ENCODE measurements at regions not wholly inside any gene's neighbourhood (a gene's known extent, or its start where the extent isn't known, plus 50 kb on each side); places are given as distances from the start of the nearest gene placed in this dataset. TPM values are rescaled to one million over a fixed set of nuclear protein-coding genes. Genes with fewer than 3 reads are reported as not detected.

GRCh38 chr14:47744155-47744554 lies 68.8 kb upstream of the MDGA2 start:
- Histone ChIP-seq H3K27me3 (replicated peaks; ENCODE audit: insufficient read depth, low read depth, low read length, poor library complexity) (no peaks in the 10 kb centered on the region), H3K27ac (ENCODE audit: low read depth, low read length, poor library complexity, severe bottlenecking) (no peak overlapping the region), H3K4me3 (ENCODE audit: low read depth, low read length, poor library complexity, severe bottlenecking) (no peak overlapping the region), H3K9me3 (ENCODE audit: low read depth, low read length, poor library complexity, severe bottlenecking) (no peaks in the 10 kb centered on the region), H3K4me1 (ENCODE audit: insufficient read depth, low read length, poor library complexity, severe bottlenecking) (no peaks in the 10 kb centered on the region), H3K36me3 (ENCODE audit: insufficient read depth, low read length, poor library complexity, severe bottlenecking) (no peaks in the 10 kb centered on the region)
- POLR2A ChIA-PET (ENCODE audit: low non-redundant PET) = no interaction called here
- intact Hi-C loops (cut with micrococcal nuclease; ENCODE audit: unreplicated experiment) = no loop called here
- CTCF ChIA-PET = no interaction called here
- TF ChIP-seq CTCF (conservative IDR thresholded peaks at IDR 0.05; ENCODE audit: low read depth, low read length) = no peak
- TF ChIP-seq EZH2 (IDR thresholded peaks at IDR 0.05; ENCODE audit: borderline replicate concordance, low read depth, low read length, poor library complexity, severe bottlenecking) = no peak
- BruUV-seq (replicated peaks) = no TSS peak
- no peak for DNase-seq (ENCODE audit: low spot score)

GRCh38 chr14:47739541-47739940 lies 64.1 kb upstream of the MDGA2 start:
- H3K27me3 ChIP-seq (replicated peaks; ENCODE audit: insufficient read depth, low read depth, low read length, poor library complexity) = no peaks in the 10 kb centered on the region
- H3K36me3 ChIP-seq (ENCODE audit: insufficient read depth, low read length, poor library complexity, severe bottlenecking) = no peaks in the 10 kb centered on the region
- TF ChIP-seq EZH2 (IDR thresholded peaks at IDR 0.05; ENCODE audit: borderline replicate concordance, low read depth, low read length, poor library complexity, severe bottlenecking) (no peak), CTCF (conservative IDR thresholded peaks at IDR 0.05; ENCODE audit: low read depth, low read length) (no peak)
- POLR2A ChIA-PET (ENCODE audit: low non-redundant PET) = no interaction called here
- no peak overlapping the region for H3K4me3 ChIP-seq (ENCODE audit: low read depth, low read length, poor library complexity, severe bottlenecking)
- H3K27ac ChIP-seq (ENCODE audit: low read depth, low read length, poor library complexity, severe bottlenecking) = no peak overlapping the region
- no peaks in the 10 kb centered on the region for H3K9me3 ChIP-seq (ENCODE audit: low read depth, low read length, poor library complexity, severe bottlenecking)
- H3K4me1 ChIP-seq (ENCODE audit: insufficient read depth, low read length, poor library complexity, severe bottlenecking) = no peaks in the 10 kb centered on the region
- DNase-seq (ENCODE audit: low spot score) = no peak
- CTCF ChIA-PET = no interaction called here
- no TSS peak for BruUV-seq (replicated peaks)
- intact Hi-C loops (cut with micrococcal nuclease; ENCODE audit: unreplicated experiment) = no loop called here

- intact Hi-C loops (cut with micrococcal nuclease; ENCODE audit: unreplicated experiment) = no loop called here
- POLR2A ChIA-PET (ENCODE audit: low non-redundant PET) = no interaction called here
- H3K36me3 ChIP-seq (ENCODE audit: insufficient read depth, low read length, poor library complexity, severe bottlenecking) = no peaks in the 10 kb centered on the region
- no peaks in the 10 kb centered on the region for H3K4me1 ChIP-seq (ENCODE audit: insufficient read depth, low read length, poor library complexity, severe bottlenecking)
- H3K27ac ChIP-seq (ENCODE audit: low read depth, low read length, poor library complexity, severe bottlenecking) = no peak overlapping the region
- H3K4me3 ChIP-seq (ENCODE audit: low read depth, low read length, poor library complexity, severe bottlenecking) = no peak overlapping the region
- no peaks in the 10 kb centered on the region for H3K9me3 ChIP-seq (ENCODE audit: low read depth, low read length, poor library complexity, severe bottlenecking)
- CTCF ChIA-PET = no interaction called here
- TF ChIP-seq EZH2 (IDR thresholded peaks at IDR 0.05; ENCODE audit: borderline replicate concordance, low read depth, low read length, poor library complexity, severe bottlenecking) (no peak), CTCF (conservative IDR thresholded peaks at IDR 0.05; ENCODE audit: low read depth, low read length) (no peak)
- no peaks in the 10 kb centered on the region for H3K27me3 ChIP-seq (replicated peaks; ENCODE audit: insufficient read depth, low read depth, low read length, poor library complexity)
- BruUV-seq (replicated peaks) = no TSS peak
- no peak for DNase-seq (ENCODE audit: low spot score)
Measured at GRCh38 chr14:47730296-47730695, 54.9 kb upstream of the MDGA2 start.

Small RNA genes lying in the stretch of these regions (microRNA-seq; reads per million reads assigned to microRNA genes)
- not detected for gene MIR548Y
